GM19043 (cell line): ENCODE measurements at regions not wholly inside any gene's neighbourhood (a gene's known extent, or its start where the extent isn't known, plus 50 kb on each side); places are given as distances from the start of the nearest gene placed in this dataset.
"Not testable (repeated sequence)": the region's sequence is repeated elsewhere in the genome, so short reads cannot be mapped to it uniquely, and the experiment has no call there.

Experiments used
- ATAC-seq: cut with Tn5 transposase; IDR thresholded peaks from one replicate; pipeline ENCODE4 v1.9.1; 2021; ENCODE audit warnings: low read depth; ENCODE audit not compliant: unreplicated experiment

- no peak for ATAC-seq
Measured at GRCh38 chr7:142540371-142540770, 208.9 kb upstream of the PRSS1 start.

GRCh38 chr7:142539901-142540300, 209.4 kb upstream of the PRSS1 start:
- ATAC-seq, result no peak

DNA sequence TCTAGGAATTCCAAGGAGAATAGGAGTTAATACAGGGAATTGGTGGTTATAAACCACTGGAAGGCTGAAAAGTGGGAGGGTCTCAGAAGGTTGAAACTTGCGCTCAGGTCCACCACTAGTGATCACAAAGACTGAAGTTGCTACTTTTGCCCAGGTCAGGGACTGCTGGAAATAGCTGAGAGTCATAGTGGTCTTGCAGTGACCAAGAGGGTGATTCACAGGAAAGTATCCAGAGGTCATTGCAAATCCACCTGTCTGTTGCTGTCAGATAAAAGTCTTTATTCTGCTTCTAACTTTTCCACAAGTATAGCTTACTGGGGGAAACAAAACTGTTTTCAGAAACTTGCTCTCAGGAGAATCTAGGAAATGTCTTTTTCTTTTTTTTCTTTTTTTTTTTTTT, 211.5 kb upstream of the PRSS1 start:
- ATAC-seq, result no peak

- ATAC-seq, result peak; percentile 89
Measured at GRCh38 chr7:142535123-142535779, 214.0 kb upstream of the PRSS1 start.

GRCh38 chr7:142534726-142535122, 214.5 kb upstream of the PRSS1 start:
- ATAC-seq, result no peak

- ATAC-seq, result no peak
Measured at GRCh38 chr7:142533920-142534319, 215.4 kb upstream of the PRSS1 start.

GRCh38 chr7:142529591-142529990, 219.7 kb upstream of the PRSS1 start:
- ATAC-seq, result no peak

DNA sequence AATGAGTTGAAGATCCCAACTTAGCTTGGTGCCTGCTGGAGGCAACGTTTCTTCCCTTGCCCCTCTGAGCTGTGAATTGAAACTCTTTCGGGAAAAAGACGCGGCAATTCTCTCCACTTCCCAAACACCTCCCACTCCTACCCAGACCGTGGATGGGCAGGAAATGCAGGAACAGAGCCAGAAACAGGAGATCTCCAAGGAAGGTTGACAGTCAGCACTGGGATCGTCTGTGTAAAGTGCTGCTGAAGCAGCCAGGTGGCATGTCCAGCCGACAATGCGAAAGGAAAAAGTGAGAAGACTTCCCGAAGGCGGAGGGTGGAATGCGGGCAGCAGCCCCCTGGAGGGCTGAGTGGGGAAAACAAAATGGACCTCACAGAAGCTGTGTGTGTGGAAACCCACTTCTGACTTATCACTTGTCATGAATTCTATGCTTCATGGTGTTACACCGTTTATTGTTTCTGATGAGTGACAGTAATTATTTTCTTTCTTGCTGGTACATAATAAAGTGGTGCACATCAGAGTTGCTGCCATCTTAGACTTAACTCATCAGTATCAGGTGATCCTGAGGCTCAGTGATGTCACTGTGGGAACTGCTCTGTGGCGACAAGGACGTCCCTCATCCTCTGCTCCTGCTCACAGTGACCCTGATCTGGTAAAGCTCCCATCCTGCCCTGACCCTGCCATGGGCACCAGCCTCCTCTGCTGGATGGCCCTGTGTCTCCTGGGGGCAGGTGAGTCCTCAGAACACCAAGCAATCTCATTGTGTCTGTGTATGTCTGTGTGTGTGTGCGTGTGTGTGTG, 220.5 kb upstream of the PRSS1 start:
- ATAC-seq, result no peak

GRCh38 chr7:142523821-142524460, 225.3 kb upstream of the PRSS1 start:
- no peak for ATAC-seq

DNA sequence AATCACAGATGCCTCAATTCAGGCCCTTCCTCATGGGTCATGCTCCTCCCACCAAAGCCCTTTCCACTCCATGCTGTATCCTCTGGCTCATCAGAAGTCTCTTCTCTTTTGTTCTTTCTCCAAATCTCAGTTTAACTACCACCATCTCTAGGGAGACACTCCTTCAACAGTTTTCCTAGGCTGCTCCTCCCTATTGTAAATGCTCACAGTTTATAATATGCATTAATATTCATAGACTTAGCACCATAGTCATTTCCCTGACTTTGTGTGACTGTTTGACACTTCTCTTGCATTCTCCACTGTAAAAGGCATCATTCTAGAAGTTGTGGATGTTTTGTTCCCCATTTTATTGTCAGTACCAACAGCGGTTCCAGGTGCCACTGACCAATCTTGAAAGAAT, 226.5 kb upstream of the PRSS1 start:
- ATAC-seq, result no peak

GRCh38 chr7:142520885-142521284, 228.4 kb upstream of the PRSS1 start:
- ATAC-seq, result not testable (repeated sequence)

GRCh38 chr7:142520455-142520854, 228.8 kb upstream of the PRSS1 start:
- not testable (repeated sequence) for ATAC-seq

DNA sequence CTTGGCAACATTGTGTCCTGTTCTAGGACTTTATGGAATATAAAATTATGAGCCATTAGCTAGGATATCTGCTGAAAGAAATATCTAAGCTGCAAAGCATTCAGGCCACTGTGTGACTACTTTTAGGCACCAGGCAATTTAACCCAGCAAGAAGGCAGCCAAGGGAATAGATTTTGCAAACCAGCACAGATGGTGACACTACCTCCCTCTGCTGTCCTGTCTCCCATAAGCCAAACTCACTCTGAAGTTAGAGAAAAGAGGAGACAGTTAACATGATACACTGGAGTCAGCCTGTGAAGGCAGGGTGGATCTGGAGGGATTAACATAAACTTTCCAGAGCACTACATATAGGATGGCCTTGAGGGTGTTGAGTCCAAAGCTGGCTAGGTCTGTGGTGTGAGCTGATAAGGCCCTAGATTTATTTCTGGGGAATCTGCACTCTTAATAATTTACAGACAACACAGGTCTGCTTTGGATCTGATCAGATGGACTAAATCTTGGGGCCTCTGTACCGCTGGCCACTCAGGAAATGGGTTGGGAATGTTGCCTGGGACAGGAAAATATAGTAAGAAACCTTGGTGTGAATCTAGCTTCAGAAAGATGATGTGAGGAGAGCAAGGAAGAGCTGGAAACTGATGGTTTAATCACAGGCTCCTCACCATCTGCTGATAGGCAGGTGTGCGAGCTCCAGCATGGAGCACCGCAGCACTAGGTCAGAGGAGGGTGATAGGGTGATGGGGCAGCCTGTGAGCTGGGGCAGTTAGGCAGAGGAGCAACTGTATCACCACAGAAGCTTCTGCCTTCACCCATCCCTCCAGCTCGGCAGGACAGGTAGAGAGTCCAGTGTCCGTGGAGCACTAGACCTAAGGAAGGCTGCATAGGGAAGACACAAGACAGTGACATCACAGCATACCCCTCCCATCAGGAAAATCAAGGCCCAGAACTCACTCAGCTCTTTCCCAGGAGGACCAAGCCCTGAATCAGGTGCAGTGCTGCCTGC, 229.9 kb upstream of the PRSS1 start:
- ATAC-seq, result no peak

- peak; percentile 92 for ATAC-seq
Measured at GRCh38 chr7:142516038-142516501, 233.2 kb upstream of the PRSS1 start.

DNA sequence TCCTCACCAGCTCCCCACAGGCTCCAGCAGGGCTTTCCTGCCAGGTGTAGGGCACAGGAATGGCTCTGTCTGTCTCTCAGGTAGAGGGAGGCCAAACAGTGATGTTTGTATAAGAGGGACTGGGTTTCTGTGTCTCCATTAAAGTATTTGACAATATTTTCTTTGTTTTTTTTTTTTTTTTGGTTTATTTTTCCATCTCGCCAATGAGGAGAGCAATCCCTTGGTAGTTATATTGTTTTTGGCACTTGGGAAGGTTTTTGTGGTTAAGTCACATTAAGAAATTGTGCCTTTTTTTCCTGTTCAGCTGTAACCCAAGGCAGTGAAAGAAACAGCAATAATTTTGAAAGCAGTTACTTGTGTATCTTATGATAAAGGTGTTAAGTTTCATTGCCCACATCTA, 234.6 kb upstream of the PRSS1 start:
- not testable (repeated sequence) for ATAC-seq

DNA sequence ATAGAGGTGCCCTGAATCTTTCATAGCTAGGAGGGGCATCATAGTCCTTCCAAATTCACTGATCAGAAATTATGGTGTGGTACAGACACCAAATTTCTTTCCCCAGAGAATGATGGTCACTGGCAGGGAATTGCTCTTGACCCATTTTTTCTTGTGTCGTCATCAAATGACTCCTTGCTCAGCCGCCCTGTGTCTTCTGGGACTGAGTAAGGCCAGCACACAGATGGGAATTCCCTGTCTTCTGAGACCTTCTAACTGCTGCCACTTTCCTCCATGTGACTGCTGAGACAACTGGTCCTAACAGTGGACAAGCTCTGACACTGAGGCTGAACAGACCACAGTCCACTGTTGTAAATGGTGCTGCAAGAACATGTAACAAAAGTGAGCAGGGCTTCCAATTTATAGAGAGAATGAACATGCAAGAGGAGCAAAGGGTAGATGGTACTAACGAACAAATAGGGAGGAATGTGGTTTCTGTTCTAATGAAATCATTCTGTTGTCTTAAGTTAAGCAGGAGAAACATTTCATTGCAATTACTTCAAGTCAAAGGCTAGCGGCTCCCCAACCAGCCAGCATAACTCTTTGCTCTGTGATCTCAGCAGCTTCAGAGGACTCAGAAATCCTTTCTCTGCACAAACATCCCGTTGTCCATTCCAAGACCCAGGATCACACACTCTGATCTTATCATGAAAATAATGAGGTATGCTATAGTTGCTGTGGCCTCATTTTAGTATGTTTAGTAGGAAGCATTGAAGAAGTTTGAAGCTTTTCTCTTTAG, 235.9 kb upstream of the PRSS1 start:
- ATAC-seq, result no peak

DNA sequence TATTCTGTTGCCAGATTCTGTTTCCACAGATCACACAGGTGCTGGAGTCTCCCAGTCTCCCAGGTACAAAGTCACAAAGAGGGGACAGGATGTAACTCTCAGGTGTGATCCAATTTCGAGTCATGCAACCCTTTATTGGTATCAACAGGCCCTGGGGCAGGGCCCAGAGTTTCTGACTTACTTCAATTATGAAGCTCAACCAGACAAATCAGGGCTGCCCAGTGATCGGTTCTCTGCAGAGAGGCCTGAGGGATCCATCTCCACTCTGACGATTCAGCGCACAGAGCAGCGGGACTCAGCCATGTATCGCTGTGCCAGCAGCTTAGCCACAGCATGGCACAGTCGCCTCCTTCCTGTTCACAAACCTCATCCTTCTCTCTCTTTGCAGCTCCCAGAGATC, 237.5 kb upstream of the PRSS1 start:
- ATAC-seq, result no peak

GRCh38 chr7:142511374-142511773, 237.9 kb upstream of the PRSS1 start:
- no peak for ATAC-seq

DNA sequence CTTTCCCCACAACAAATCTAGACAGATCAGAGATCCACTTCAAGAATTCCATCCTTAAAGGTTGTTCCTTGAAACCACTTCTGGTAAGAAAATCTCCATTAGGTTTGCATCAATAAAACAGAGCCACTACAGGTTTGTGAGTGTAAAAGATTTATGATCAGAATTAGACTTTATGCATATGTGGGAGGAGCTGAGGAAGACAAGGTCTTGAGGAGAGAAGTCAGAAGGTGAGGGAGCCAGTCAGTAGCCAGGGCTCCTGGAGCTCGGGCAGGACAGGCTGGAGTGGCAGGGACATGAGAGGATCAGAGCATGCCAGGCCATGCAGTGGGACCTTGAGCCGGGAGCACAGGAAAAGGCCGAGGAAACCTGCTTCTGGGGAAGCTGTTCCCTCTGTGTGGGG, 240.0 kb upstream of the PRSS1 start:
- ATAC-seq, result not testable (repeated sequence)

DNA sequence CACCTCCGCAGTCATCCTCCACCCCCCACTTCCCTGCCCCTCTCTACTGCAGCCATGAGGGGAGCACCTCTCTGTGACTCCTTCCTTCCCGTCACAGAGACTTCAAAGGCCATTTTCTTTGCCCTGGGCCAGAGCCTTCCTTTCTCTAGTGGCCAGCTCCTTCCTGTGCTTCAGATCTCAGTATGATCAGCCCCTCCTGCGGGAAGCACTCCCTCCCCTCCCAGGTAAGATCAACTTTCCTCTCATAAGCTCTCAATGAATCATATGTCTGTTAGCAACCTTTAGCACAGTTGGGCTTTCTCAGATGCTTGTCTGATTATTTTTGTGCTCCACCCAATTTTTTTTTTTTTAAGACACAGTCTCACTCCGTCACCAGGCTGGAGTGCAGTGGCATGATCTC, 241.0 kb upstream of the PRSS1 start:
- no peak for ATAC-seq
